ENCODE measurements at regions not wholly inside any gene's neighbourhood (a gene's known extent, or its start where the extent isn't known, plus 50 kb on each side); places are given as distances from the start of the nearest gene placed in this dataset.
"Not testable (repeated sequence)": the region's sequence is repeated elsewhere in the genome, so short reads cannot be mapped to it uniquely, and the experiment has no call there.

DNA sequence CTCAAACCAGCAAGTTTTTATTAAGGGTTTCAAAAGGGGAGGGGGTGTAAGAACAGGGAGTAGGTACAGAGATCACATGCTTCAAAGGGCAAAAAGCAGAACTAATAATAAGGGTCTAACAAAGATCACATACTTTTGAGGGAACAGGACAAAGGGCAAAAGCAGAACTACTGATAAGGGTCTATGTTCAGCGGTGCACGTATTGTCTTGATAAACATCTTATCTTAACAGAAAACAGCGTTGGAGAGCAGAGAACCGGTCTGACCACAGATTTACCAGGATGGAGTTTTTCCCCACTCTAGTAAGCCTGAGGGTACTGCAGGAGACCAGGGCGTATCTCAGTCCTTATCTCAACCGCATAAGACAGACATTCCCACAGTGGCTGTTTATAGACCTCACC lies 52.2 kb upstream of the MORC3 start:
- TF ChIP-seq YY1 (IDR thresholded peaks at IDR 0.05; ENCODE audit: insufficient read depth, insufficient read length); SUZ12 (IDR thresholded peaks at IDR 0.05; ENCODE audit: extremely low read depth, insufficient read depth, insufficient read length): not testable (repeated sequence)

Data from NT2/D1 (cell line).